GM18498 (cell line): ENCODE measurements at regions not wholly inside any gene's neighbourhood (a gene's known extent, or its start where the extent isn't known, plus 50 kb on each side); places are given as distances from the start of the nearest gene placed in this dataset.

Source experiments
- ATAC-seq: cut with Tn5 transposase; IDR thresholded peaks from one replicate; pipeline ENCODE4 v1.9.1; 2021; ENCODE audit warnings: mild to moderate bottlenecking, moderate library complexity; ENCODE audit not compliant: unreplicated experiment

DNA sequence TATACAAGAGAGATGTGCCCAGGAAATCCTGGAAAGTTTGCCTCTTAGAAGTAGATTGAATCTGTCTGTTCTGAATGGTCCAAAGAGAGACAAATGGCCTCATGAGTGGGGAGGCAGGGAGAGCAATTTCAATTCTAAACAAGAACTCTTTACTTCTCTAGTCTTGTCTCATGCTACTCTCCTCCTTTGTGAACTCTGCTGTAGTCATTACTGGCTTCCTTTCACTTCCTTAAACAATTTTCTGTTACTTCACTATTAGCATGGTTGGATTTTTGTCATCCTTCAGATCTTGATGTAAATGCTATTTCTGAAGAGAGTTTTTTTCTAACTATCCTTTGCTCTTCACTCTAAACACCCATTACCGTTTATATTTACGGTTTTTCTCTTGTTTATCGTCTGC, 54.0 kb upstream of the GRIN3A start:
- ATAC-seq: no peak

DNA sequence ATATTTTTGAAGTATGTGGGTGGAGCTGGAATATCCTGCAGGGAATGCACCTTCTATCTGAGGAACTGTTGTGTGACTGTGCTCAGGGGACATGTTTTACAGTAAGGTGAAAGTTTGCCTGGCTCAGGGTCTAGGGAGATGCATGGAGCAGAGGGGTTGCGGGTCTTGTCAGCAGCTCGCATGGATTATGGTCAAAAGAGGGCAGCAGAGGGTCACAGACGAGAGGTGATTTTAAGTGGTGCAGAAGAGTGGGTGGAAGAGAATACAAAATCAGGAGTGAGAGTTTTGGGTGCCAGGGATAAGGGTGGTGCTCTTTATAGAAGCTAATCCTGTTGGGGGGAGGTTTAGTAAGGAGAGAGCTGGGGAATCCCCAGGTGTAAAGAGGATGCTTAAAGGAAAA, 53.5 kb upstream of the GRIN3A start:
- no peak for ATAC-seq

DNA sequence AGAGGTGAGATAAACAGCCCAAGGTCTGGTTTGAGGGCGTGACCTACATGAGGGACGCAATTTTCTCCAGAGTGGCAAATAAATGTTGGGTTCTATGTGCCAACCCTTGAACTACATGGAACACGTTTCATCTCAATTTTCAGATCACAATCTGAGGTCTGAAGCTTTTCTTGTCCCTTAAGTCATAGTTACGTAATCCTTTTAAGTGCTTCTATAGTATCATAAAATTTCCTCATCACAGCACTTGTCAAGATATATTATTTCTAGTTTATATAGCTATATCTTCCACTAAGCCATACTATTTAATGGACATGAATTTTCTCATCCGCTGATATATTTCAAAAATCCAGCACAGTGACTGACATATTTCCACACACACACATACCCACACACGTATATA, 53.1 kb upstream of the GRIN3A start:
- ATAC-seq: no peak
